HG02588 (cell line): ENCODE measurements at regions not wholly inside any gene's neighbourhood (a gene's known extent, or its start where the extent isn't known, plus 50 kb on each side); places are given as distances from the start of the nearest gene placed in this dataset.

Experiments
- ATAC-seq: cut with Tn5 transposase; IDR thresholded peaks from one replicate; pipeline ENCODE4 v1.9.1; 2021; ENCODE audit warnings: mild to moderate bottlenecking, moderate library complexity; ENCODE audit not compliant: unreplicated experiment

GRCh38 chr2:12231288-12231687, 484.9 kb downstream of the LPIN1 start:
- no peak for ATAC-seq

GRCh38 chr2:12232876-12233275, 483.9 kb upstream of the TRIB2 start:
- ATAC-seq, result no peak

- ATAC-seq, result no peak
These were observed 480.4 kb upstream of the TRIB2 start for GRCh38 chr2:12236136-12236844.

- ATAC-seq, result no peak
These were observed 476.5 kb upstream of the TRIB2 start for GRCh38 chr2:12240206-12240605.

GRCh38 chr2:12243381-12243780, 473.4 kb upstream of the TRIB2 start:
- no peak for ATAC-seq

GRCh38 chr2:12244070-12244469, 472.7 kb upstream of the TRIB2 start:
- ATAC-seq, result no peak

- no peak for ATAC-seq
These were observed 465.6 kb upstream of the TRIB2 start for GRCh38 chr2:12251121-12251520.

- ATAC-seq, result no peak
These were observed 465.0 kb upstream of the TRIB2 start for GRCh38 chr2:12251749-12252148.

- no peak for ATAC-seq
These were observed 463.5 kb upstream of the TRIB2 start for GRCh38 chr2:12253167-12253778.

GRCh38 chr2:12254280-12254860, 462.4 kb upstream of the TRIB2 start:
- no peak for ATAC-seq

GRCh38 chr2:12256206-12256605, 460.5 kb upstream of the TRIB2 start:
- no peak for ATAC-seq

- no peak for ATAC-seq
These were observed 459.3 kb upstream of the TRIB2 start for GRCh38 chr2:12257476-12257875.

GRCh38 chr2:12259493-12259892, 457.2 kb upstream of the TRIB2 start:
- ATAC-seq, result no peak

GRCh38 chr2:12261986-12262680, 454.6 kb upstream of the TRIB2 start:
- ATAC-seq, result no peak

GRCh38 chr2:12262681-12263436, 453.9 kb upstream of the TRIB2 start:
- no peak for ATAC-seq

- ATAC-seq, result no peak
These were observed 453.0 kb upstream of the TRIB2 start for GRCh38 chr2:12263730-12264129.

- ATAC-seq, result no peak
These were observed 452.6 kb upstream of the TRIB2 start for GRCh38 chr2:12264146-12264545.

GRCh38 chr2:12265646-12266045, 451.1 kb upstream of the TRIB2 start:
- ATAC-seq, result no peak

GRCh38 chr2:12267042-12267441, 449.7 kb upstream of the TRIB2 start:
- no peak for ATAC-seq

- no peak for ATAC-seq
These were observed 447.4 kb upstream of the TRIB2 start for GRCh38 chr2:12269041-12269972.
